ENCODE measurements at regions not wholly inside any gene's neighbourhood (a gene's known extent, or its start where the extent isn't known, plus 50 kb on each side); places are given as distances from the start of the nearest gene placed in this dataset.

DNA sequence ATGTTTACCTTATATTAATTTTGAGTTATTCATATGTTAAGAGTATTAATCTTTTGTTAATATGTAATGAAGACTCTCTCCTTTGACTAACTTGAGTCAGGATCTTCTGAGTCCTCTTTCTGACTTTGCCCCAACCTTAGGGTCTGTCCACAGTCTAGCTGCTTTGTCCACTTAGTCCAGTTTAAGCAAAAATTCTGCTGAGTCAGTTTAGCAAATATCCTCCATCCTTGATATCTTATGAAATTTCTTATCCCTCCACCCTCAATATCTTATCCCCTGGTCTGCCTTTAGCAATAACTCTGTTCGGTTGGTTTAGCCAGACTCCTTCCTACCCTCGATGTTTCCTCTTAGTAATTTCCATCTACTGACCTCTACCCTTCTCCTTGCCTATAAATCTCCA is 91.7 kb downstream of the DIPK2A start:
- no peak overlapping the region for H3K4me3 ChIP-seq (ENCODE audit: insufficient read depth, low read depth, low read length)
- 97 to 99% methylated on average over 2 of the region's 2 CpGs for WGBS, 2 experiments

DNA sequence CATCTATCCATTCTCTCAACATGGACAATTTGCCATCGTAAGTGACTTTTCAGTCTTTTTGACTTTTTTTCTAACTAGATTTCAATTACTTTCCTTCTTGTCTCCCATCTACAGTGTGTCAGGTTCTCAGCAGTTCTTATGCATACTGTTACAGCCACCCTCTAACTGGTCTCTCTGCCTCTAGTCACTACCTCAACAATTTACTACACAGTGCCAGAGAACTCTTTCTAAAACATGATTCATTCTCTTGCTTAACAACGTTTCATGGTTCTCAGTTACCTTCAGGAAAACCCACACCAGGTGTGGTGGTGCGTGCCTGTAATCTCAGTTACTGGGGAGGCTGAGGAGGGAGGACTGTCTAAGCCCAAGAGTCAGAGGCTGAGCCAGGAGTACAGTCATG is 95.4 kb downstream of the DIPK2A start:
- no peak overlapping the region for H3K27ac ChIP-seq (ENCODE audit: insufficient read depth, low read depth, low read length, poor library complexity, severe bottlenecking)
- H3K9me3 ChIP-seq (ENCODE audit: control insufficient read depth, low read length) = no peaks in the 10 kb centered on the region
- H3K4me3 ChIP-seq (ENCODE audit: insufficient read depth, low read depth, low read length) = no peak overlapping the region
- WGBS, 2 experiments = 95 to 96% methylated on average over 2 of the region's 3 CpGs
- no peaks in the 10 kb centered on the region for H3K4me1 ChIP-seq (ENCODE audit: control insufficient read depth, insufficient read depth, low read length)
- H3K36me3 ChIP-seq (ENCODE audit: control insufficient read depth, insufficient read depth, low read length) = no peaks in the 10 kb centered on the region
- no peaks in the 10 kb centered on the region for H3K27me3 ChIP-seq (ENCODE audit: control insufficient read depth, insufficient read depth, low read length, poor library complexity, severe bottlenecking)

More for the DNA sequence above, 91.7 kb downstream of the DIPK2A start:
- Histone ChIP-seq H3K9me3 (ENCODE audit: control insufficient read depth, low read length) (no peaks in the 10 kb centered on the region), H3K27ac (ENCODE audit: insufficient read depth, low read depth, low read length, poor library complexity, severe bottlenecking) (no peak overlapping the region), H3K36me3 (ENCODE audit: control insufficient read depth, insufficient read depth, low read length) (no peaks in the 10 kb centered on the region), H3K27me3 (ENCODE audit: control insufficient read depth, insufficient read depth, low read length, poor library complexity, severe bottlenecking) (no peaks in the 10 kb centered on the region), H3K4me1 (ENCODE audit: control insufficient read depth, insufficient read depth, low read length) (no peaks in the 10 kb centered on the region)

GRCh38 chr3:144073698-144074097 is 102.1 kb downstream of the DIPK2A start:
- Histone ChIP-seq H3K4me1 (ENCODE audit: control insufficient read depth, insufficient read depth, low read length) (no peaks in the 10 kb centered on the region), H3K36me3 (ENCODE audit: control insufficient read depth, insufficient read depth, low read length) (no peaks in the 10 kb centered on the region), H3K27me3 (ENCODE audit: control insufficient read depth, insufficient read depth, low read length, poor library complexity, severe bottlenecking) (no peaks in the 10 kb centered on the region), H3K4me3 (ENCODE audit: insufficient read depth, low read depth, low read length) (no peak overlapping the region), H3K9me3 (ENCODE audit: control insufficient read depth, low read length) (no peaks in the 10 kb centered on the region), H3K27ac (ENCODE audit: insufficient read depth, low read depth, low read length, poor library complexity, severe bottlenecking) (no peak overlapping the region)
- WGBS, 2 experiments = 0% methylated on average over 1 of the region's 1 CpG; no CpG with 5 or more reads in 1 of the 2 experiments

GRCh38 chr3:144079634-144080033 is 108.0 kb downstream of the DIPK2A start:
- 92 to 100% methylated on average over 2 of the region's 2 CpGs for WGBS, 2 experiments

GRCh38 chr3:144084929-144085328 is 113.3 kb downstream of the DIPK2A start:
- no peak overlapping the region for H3K27ac ChIP-seq (ENCODE audit: insufficient read depth, low read depth, low read length, poor library complexity, severe bottlenecking)
- no peaks in the 10 kb centered on the region for H3K27me3 ChIP-seq (ENCODE audit: control insufficient read depth, insufficient read depth, low read length, poor library complexity, severe bottlenecking)
- no peak overlapping the region for H3K4me3 ChIP-seq (ENCODE audit: insufficient read depth, low read depth, low read length)
- no peaks in the 10 kb centered on the region for H3K9me3 ChIP-seq (ENCODE audit: control insufficient read depth, low read length)
- WGBS, 2 experiments = 50% methylated on average over 2 of the region's 2 CpGs
- no peaks in the 10 kb centered on the region for H3K4me1 ChIP-seq (ENCODE audit: control insufficient read depth, insufficient read depth, low read length)
- no peaks in the 10 kb centered on the region for H3K36me3 ChIP-seq (ENCODE audit: control insufficient read depth, insufficient read depth, low read length)

More at GRCh38 chr3:144079634-144080033, 108.0 kb downstream of the DIPK2A start:
- Histone ChIP-seq H3K4me3 (ENCODE audit: insufficient read depth, low read depth, low read length) (no peak overlapping the region), H3K4me1 (ENCODE audit: control insufficient read depth, insufficient read depth, low read length) (no peaks in the 10 kb centered on the region), H3K27me3 (ENCODE audit: control insufficient read depth, insufficient read depth, low read length, poor library complexity, severe bottlenecking) (no peaks in the 10 kb centered on the region), H3K9me3 (ENCODE audit: control insufficient read depth, low read length) (no peaks in the 10 kb centered on the region), H3K36me3 (ENCODE audit: control insufficient read depth, insufficient read depth, low read length) (no peaks in the 10 kb centered on the region), H3K27ac (ENCODE audit: insufficient read depth, low read depth, low read length, poor library complexity, severe bottlenecking) (no peak overlapping the region)

DNA sequence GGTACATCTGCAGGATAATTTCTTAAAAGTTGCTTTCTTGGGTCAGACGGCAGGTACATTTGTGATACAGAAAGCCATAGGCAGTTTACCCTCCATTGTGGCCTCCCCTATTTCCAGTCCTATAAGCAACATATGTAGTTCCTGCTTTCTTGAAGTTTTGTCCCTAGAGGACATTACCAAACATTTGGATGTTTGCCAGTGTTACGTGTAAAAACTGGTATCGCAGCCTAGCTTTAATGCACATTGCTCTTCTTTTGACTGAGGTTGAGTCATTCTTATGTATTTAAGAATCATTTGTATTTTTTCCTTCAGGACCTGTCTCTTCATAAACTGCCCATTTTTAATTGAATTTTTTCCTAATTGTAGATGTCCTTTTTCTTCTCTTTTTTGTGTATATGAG is 114.3 kb downstream of the DIPK2A start:
- Histone ChIP-seq H3K4me1 (ENCODE audit: control insufficient read depth, insufficient read depth, low read length) (no peaks in the 10 kb centered on the region), H3K27ac (ENCODE audit: insufficient read depth, low read depth, low read length, poor library complexity, severe bottlenecking) (no peak overlapping the region), H3K27me3 (ENCODE audit: control insufficient read depth, insufficient read depth, low read length, poor library complexity, severe bottlenecking) (no peaks in the 10 kb centered on the region), H3K36me3 (ENCODE audit: control insufficient read depth, insufficient read depth, low read length) (no peaks in the 10 kb centered on the region), H3K9me3 (ENCODE audit: control insufficient read depth, low read length) (no peaks in the 10 kb centered on the region), H3K4me3 (ENCODE audit: insufficient read depth, low read depth, low read length) (no peak overlapping the region)
- 89 to 97% methylated on average over 3 of the region's 3 CpGs for WGBS, 2 experiments

DNA sequence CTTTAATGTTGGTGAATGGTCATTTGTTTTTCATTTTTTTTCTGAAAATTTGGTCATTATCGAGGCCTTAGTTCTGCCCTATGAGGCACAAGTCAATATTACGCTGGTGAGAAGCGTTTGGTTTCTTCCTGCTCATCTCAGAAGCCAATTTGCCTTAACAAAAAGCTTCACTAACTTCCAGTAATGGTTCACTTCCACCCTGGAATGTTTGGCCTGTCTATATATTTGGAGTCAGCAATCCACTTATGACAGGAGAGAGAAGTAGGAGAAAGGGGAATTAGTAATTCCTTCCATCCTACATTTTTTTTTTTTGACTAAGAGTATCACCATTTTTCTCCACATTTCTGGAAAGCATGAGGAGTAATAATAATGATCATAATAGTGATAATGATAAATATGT is 124.4 kb downstream of the DIPK2A start:
- 96 to 97% methylated on average over 3 of the region's 3 CpGs for WGBS, 2 experiments
- H3K27me3 ChIP-seq (ENCODE audit: control insufficient read depth, insufficient read depth, low read length, poor library complexity, severe bottlenecking) = no peaks in the 10 kb centered on the region
- no peak overlapping the region for H3K27ac ChIP-seq (ENCODE audit: insufficient read depth, low read depth, low read length, poor library complexity, severe bottlenecking)
- H3K4me3 ChIP-seq (ENCODE audit: insufficient read depth, low read depth, low read length) = no peak overlapping the region
- peaks cover 5% of the 10 kb centered on the region for H3K4me1 ChIP-seq (ENCODE audit: control insufficient read depth, insufficient read depth, low read length)
- H3K36me3 ChIP-seq (ENCODE audit: control insufficient read depth, insufficient read depth, low read length) = no peaks in the 10 kb centered on the region
- no peaks in the 10 kb centered on the region for H3K9me3 ChIP-seq (ENCODE audit: control insufficient read depth, low read length)

GRCh38 chr3:144097163-144097562 is 125.5 kb downstream of the DIPK2A start:
- no peak overlapping the region for H3K4me3 ChIP-seq (ENCODE audit: insufficient read depth, low read depth, low read length)
- no peaks in the 10 kb centered on the region for H3K36me3 ChIP-seq (ENCODE audit: control insufficient read depth, insufficient read depth, low read length)
- H3K4me1 ChIP-seq (ENCODE audit: control insufficient read depth, insufficient read depth, low read length) = peaks cover 5% of the 10 kb centered on the region
- WGBS, 2 experiments = 58 to 71% methylated on average over 2 of the region's 2 CpGs
- H3K9me3 ChIP-seq (ENCODE audit: control insufficient read depth, low read length) = no peaks in the 10 kb centered on the region
- H3K27ac ChIP-seq (ENCODE audit: insufficient read depth, low read depth, low read length, poor library complexity, severe bottlenecking) = no peak overlapping the region
- no peaks in the 10 kb centered on the region for H3K27me3 ChIP-seq (ENCODE audit: control insufficient read depth, insufficient read depth, low read length, poor library complexity, severe bottlenecking)

DNA sequence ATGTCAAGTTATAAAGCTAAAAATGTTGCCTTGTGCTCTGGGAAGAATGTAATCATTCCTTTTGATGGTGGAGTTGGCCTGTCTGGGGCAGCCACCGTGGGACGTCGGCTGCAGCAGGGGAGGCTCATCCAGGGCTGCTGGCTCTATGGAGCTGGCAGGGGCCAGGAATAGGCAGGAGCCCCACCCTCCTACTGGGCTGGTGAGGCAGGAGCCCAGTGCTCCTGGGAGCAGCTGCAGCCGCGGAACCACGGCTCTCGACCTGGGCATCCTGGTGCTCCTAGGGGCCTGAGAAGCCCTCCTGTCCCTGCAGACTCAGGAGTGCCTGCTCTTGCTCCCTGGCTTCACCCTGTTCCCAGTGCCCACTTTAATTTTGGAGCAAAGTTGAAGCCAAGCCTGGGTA is 127.1 kb downstream of the DIPK2A start:
- Histone ChIP-seq H3K27me3 (ENCODE audit: control insufficient read depth, insufficient read depth, low read length, poor library complexity, severe bottlenecking) (no peaks in the 10 kb centered on the region), H3K4me3 (ENCODE audit: insufficient read depth, low read depth, low read length) (no peak overlapping the region), H3K36me3 (ENCODE audit: control insufficient read depth, insufficient read depth, low read length) (no peaks in the 10 kb centered on the region), H3K4me1 (ENCODE audit: control insufficient read depth, insufficient read depth, low read length) (peaks cover 5% of the 10 kb centered on the region), H3K27ac (ENCODE audit: insufficient read depth, low read depth, low read length, poor library complexity, severe bottlenecking) (no peak overlapping the region), H3K9me3 (ENCODE audit: control insufficient read depth, low read length) (no peaks in the 10 kb centered on the region)
- WGBS, 2 experiments = 96 to 97% methylated on average over 7 of the region's 7 CpGs

GRCh38 chr3:144102421-144102820 is 130.8 kb downstream of the DIPK2A start:
- H3K4me3 ChIP-seq (ENCODE audit: insufficient read depth, low read depth, low read length) = no peak overlapping the region
- H3K36me3 ChIP-seq (ENCODE audit: control insufficient read depth, insufficient read depth, low read length) = no peaks in the 10 kb centered on the region
- H3K4me1 ChIP-seq (ENCODE audit: control insufficient read depth, insufficient read depth, low read length) = peaks cover 5% of the 10 kb centered on the region
- no peaks in the 10 kb centered on the region for H3K9me3 ChIP-seq (ENCODE audit: control insufficient read depth, low read length)
- 86% methylated on average over 1 of the region's 1 CpG; no CpG with 5 or more reads in 1 of the 2 experiments for WGBS, 2 experiments
- H3K27ac ChIP-seq (ENCODE audit: insufficient read depth, low read depth, low read length, poor library complexity, severe bottlenecking) = no peak overlapping the region
- H3K27me3 ChIP-seq (ENCODE audit: control insufficient read depth, insufficient read depth, low read length, poor library complexity, severe bottlenecking) = no peaks in the 10 kb centered on the region

GRCh38 chr3:144104186-144104585 is 132.6 kb downstream of the DIPK2A start:
- Histone ChIP-seq H3K4me1 (ENCODE audit: control insufficient read depth, insufficient read depth, low read length) (peaks cover 5% of the 10 kb centered on the region), H3K27me3 (ENCODE audit: control insufficient read depth, insufficient read depth, low read length, poor library complexity, severe bottlenecking) (no peaks in the 10 kb centered on the region), H3K36me3 (ENCODE audit: control insufficient read depth, insufficient read depth, low read length) (no peaks in the 10 kb centered on the region), H3K4me3 (ENCODE audit: insufficient read depth, low read depth, low read length) (no peak overlapping the region), H3K9me3 (ENCODE audit: control insufficient read depth, low read length) (no peaks in the 10 kb centered on the region), H3K27ac (ENCODE audit: insufficient read depth, low read depth, low read length, poor library complexity, severe bottlenecking) (no peak overlapping the region)
- 37 to 42% methylated on average over 3 of the region's 3 CpGs for WGBS, 2 experiments

Measured in ectodermal cell (in vitro differentiated cells).